GM18498 (cell line): ENCODE measurements at regions not wholly inside any gene's neighbourhood (a gene's known extent, or its start where the extent isn't known, plus 50 kb on each side); places are given as distances from the start of the nearest gene placed in this dataset.

Experiments
- ATAC-seq: cut with Tn5 transposase; IDR thresholded peaks from one replicate; pipeline ENCODE4 v1.9.1; 2021; ENCODE audit warnings: mild to moderate bottlenecking, moderate library complexity; ENCODE audit not compliant: unreplicated experiment

- no peak for ATAC-seq
Observed at GRCh38 chr3:24905266-24905665, 410.6 kb upstream of the THRB start.

- ATAC-seq = no peak
Observed at GRCh38 chr3:24907106-24907505, 412.5 kb upstream of the THRB start.

DNA sequence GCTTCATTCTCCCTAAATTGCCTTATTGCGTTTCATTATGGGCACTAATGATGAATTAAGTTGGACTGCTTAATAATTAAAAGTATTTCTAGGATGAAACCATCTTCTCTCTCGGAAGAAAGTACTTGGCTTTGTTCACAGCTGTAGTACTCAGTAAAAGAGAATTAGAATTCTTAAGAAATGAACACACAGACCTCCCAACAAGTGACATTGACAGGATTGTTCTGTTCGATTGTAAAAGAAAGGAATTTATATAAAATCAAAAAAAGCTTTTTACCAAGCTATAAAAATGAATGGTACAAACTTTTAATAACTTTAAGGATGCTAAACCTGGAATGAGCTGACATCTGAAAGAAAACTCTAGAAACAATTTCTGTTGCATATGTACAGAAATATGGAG, 416.4 kb upstream of the THRB start:
- no peak for ATAC-seq

DNA sequence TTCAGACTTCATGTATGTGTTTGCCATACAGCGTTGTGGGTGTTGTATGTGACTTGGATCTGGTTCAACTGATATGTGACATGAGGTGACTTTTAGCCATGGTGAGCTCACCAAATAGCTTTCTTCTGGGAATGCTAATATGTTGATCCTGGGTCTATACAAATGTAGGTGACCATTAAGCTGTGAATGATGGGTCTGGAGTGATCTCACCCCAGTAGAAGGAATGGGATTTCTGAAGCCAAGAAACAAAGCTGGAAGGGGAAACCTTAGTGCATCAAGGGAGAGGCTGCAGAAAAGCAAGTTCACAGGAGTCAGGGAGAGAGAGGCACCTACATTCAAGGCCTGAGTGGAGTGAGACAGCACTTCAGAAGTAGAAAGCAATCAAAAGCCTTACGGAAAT, 421.0 kb upstream of the THRB start:
- no peak for ATAC-seq

DNA sequence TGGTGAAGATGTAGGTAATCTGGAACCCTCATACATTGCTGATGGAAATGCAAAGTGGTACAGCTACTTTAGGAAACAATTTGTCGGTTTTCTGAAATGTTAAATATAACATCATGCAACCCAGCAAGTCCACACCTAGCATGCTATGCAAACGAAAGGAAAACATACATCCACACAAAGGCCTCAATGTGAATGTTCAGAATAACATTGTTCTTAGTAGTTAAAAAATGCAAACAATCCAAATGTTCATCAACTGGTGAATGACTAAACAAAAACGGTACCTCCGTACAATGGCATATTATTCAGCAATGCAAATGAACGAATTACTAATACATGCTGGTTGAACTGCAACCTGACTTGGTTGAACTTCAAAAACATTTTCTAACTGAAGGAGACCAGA, 423.3 kb upstream of the THRB start:
- no peak for ATAC-seq

- ATAC-seq = no peak
Observed at GRCh38 chr3:24923570-24923969, 428.9 kb upstream of the THRB start.

DNA sequence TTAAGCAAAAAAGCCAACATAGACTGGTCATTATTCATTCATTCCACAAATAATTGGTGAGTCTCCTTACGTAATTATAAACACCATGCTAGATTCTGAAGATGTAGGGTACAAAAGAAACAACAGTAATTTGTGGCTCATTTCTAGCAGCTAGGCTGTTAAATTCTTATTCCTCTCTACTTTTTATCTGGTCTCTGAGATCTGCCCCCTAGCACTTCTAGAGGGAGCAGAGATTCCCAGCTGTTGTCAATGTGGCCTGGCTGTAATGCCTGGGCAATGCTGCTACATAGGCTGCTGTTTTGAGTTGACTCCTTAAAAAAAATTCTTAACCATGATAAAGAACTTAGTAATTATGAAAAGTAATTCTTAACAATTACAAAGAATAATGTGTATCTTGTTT, 434.9 kb upstream of the THRB start:
- ATAC-seq = no peak

GRCh38 chr3:24933401-24933800, 438.8 kb upstream of the THRB start:
- no peak for ATAC-seq

- ATAC-seq = no peak
Observed at GRCh38 chr3:24936574-24936973, 441.9 kb upstream of the THRB start.

DNA sequence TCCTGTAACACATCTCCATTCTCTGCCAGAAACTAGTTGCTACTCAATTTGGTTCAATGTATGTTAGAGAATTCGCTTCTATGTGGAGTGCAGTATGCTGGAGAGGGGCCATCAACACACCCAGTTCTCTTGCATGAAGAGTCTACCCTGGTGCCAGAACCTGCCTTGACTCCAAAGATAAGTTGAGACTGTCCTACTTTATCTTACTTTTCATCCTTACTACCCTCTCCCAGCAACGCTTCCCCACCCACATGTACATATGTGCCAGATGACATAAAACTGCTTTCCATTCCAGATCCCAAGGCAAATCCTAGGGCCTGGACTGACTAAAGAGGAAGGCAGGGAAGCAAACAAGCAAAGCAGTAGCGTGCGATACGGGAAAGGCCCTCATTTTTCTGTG, 442.6 kb upstream of the THRB start:
- ATAC-seq = no peak

- ATAC-seq = no peak
Observed at GRCh38 chr3:24937780-24938179, 443.1 kb upstream of the THRB start.

GRCh38 chr3:24943961-24944360, 449.3 kb upstream of the THRB start:
- ATAC-seq = no peak

- ATAC-seq = no peak
Observed at GRCh38 chr3:24944805-24945520, 450.3 kb upstream of the THRB start.

- ATAC-seq = no peak
Observed at GRCh38 chr3:24945563-24945962, 450.9 kb upstream of the THRB start.

DNA sequence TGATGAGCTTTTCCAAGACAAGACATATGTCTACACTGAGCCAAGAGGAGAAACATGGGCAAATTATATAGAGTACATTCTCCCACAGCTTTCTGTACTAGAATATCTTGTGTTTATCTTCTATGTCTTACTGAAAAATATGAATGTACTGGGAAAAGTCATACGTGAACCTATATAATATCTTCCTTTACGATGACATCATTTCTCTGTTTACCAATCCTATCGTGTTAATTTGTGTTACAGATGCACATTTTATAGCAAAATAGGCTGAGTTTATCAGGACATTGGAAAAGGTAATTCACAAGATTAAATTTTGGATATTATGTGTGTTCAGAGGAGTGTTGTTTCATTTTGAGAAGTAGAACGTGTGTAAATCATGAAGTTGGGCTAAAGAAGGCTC, 452.5 kb upstream of the THRB start:
- no peak for ATAC-seq

- ATAC-seq = no peak
Observed at GRCh38 chr3:24951180-24951579, 456.5 kb upstream of the THRB start.

- ATAC-seq = no peak
Observed at GRCh38 chr3:24952388-24952787, 457.7 kb upstream of the THRB start.

- no peak for ATAC-seq
Observed at GRCh38 chr3:24953060-24953771, 458.6 kb upstream of the THRB start.

DNA sequence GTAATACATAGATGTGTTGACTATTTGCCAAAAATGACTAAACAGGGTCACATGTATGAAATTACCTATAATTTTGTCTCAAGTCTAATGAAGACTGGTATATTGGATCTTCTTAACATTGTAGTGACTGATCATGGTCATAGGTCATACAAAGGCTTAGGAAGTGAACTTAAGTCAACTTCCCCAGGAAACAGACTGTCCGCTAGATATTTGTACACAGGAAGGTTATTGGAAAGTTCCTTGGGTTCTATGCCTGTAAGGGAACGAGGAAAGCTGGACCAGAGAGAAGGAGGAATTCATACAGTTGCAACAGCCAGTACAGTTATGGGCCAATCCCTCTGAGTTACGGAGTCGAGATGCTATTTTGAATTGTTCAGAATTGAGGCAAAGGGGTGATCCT, 462.0 kb upstream of the THRB start:
- ATAC-seq = no peak

GRCh38 chr3:24958271-24958670, 463.6 kb upstream of the THRB start:
- ATAC-seq = no peak

DNA sequence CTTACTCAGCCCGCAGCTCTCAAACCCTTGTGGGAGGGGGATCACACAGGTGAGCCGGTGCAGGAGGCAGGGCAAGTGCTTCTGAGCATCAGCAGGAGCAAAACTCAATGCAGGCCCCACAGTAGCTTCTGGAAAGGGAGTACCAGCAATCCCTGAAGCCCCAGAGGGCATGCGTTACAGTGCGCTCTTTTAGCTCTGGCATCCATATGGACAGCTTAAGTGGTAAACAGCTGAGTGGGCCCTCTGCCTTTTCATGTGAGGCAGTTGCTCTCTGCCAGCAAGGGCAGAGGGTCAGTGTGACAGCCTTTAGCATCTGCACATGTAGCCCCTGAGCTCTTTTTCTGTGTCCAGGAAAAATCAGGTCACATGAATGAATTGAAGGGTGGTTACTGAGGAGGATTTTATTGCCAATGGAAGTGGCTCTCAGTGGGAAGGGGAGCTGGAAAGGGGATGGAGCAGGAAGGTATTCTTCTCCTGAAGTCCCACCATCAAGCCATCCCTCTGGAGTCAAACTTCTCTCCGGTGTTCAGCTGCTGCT, 464.3 kb upstream of the THRB start:
- ATAC-seq = no peak
